GM12892 (cell line): ENCODE measurements at regions not wholly inside any gene's neighbourhood (a gene's known extent, or its start where the extent isn't known, plus 50 kb on each side); places are given as distances from the start of the nearest gene placed in this dataset.
"Not testable (repeated sequence)": the region's sequence is repeated elsewhere in the genome, so short reads cannot be mapped to it uniquely, and the experiment has no call there.

Source experiments
- POLR2A ChIP-seq: IDR thresholded peaks from 2 replicates; pipeline ENCODE4 v1.6.1; 2011; ENCODE audit warnings: low read depth, low read length, control low read depth
- POLR2AphosphoS5 ChIP-seq: IDR thresholded peaks from 2 replicates; pipeline ENCODE4 v1.6.1; 2011; ENCODE audit warnings: low read depth, low read length, control low read depth

- not testable (repeated sequence) for TF ChIP-seq POLR2AphosphoS5, POLR2A
Measured at GRCh38 chr2:87077124-87077446, 55.4 kb upstream of the PLGLB1 start.
